Right lobe of liver (tissue), 6 donors: ENCODE measurements at regions not wholly inside any gene's neighbourhood (a gene's known extent, or its start where the extent isn't known, plus 50 kb on each side); places are given as distances from the start of the nearest gene placed in this dataset.

ENCODE experiments used
- ATAC-seq, 4 donors: fragments of 200-7000 bp; cut with Tn5 transposase; one replicate each; pipeline ENCODE4 v1.9.1; 2020; ENCODE audit warnings: mild to moderate bottlenecking in 4 of 4, moderate library complexity in 4 of 4
- DNase-seq, 3 donors: peaks; one replicate each; pipeline ENCODE4 v3.0.0-alpha.2; 2020
- H3K27ac ChIP-seq, 3 donors: fragments of 200-600 bp; one replicate each; pipeline ENCODE4 v1.8.0; 2022
- H3K27me3 ChIP-seq, 2 donors: fragments of 200-600 bp; one replicate each; pipeline ENCODE4 v1.8.0; 2022
- H3K36me3 ChIP-seq, 4 donors: fragments of 200-600 bp; sonication (generic) in 1 of 4; one replicate each; pipeline versions ENCODE4 v1.5.1 to v1.8.0; 2017 to 2022; ENCODE audit warnings: control low read depth in 1 of 4
- H3K4me1 ChIP-seq, 4 donors: fragments of 200-600 bp; sonication (generic) in 1 of 4; one replicate each; pipeline versions ENCODE4 v1.5.1 to v1.8.0; 2017 to 2022; ENCODE audit warnings: control low read depth in 1 of 4
- H3K4me3 ChIP-seq, 3 donors: fragments of 200-600 bp; one replicate each; pipeline ENCODE4 v1.8.0; 2022
- H3K9me3 ChIP-seq, 4 donors: fragments of 200-600 bp; sonication (generic) in 1 of 4; one replicate each; pipeline versions ENCODE4 v1.5.1 to v1.8.0; 2017 to 2022; ENCODE audit warnings: control low read depth in 1 of 4
- CTCF ChIP-seq, 4 donors: fragments of 200-600 bp in 3 of 4; fragments of 450-650 bp in 1 of 4; IDR thresholded peaks; one replicate each; pipeline versions ENCODE4 v1.5.1 to v1.8.0; 2016 to 2022; ENCODE audit warnings: antibody characterized with exemption in 4 of 4, mild to moderate bottlenecking in 2 of 4
- POLR2A ChIP-seq: fragments of 450-650 bp; IDR thresholded peaks from one replicate; pipeline ENCODE4 v1.6.1; 2017; ENCODE audit warnings: antibody characterized with exemption, mild to moderate bottlenecking
- WGBS: methylation state at CpG from one replicate; pipeline ENCODE4 v1.1.6; 2018; ENCODE audit warnings: low coverage, low lambda C conversion rate; ENCODE audit not compliant: insufficient coverage; ENCODE audit errors: missing lambda C conversion rate; 5-methylcytosine and 5-hydroxymethylcytosine counted together
- intact Hi-C, 2 donors: fragments of 100-400 bp; cut with DNase I; formaldehyde crosslinking; loops; one replicate each; pipeline versions ENCODE4 v1.11.2 to v1.14.1; 2022
- donor health status: DM: no; HTN: yes; CAD: no.
- donor health status: DM: no; HTN: no; CAD: no.
- donor health status: DM: no; HTN: no; CAD: no.
- donor health status: DM: no; HTN: yes; CAD: no.
- donor health status: DM: no; HTN: yes; CAD: no.

- Histone ChIP-seq H3K4me1 (no peaks in the 10 kb centered on the region), H3K27ac (no peak overlapping the region), H3K9me3 (no peaks in the 10 kb centered on the region), H3K36me3 (no peaks in the 10 kb centered on the region), H3K27me3 (no peaks in the 10 kb centered on the region), H3K4me3 (no peak overlapping the region)
- no peak for ATAC-seq
- TF ChIP-seq CTCF (IDR thresholded peaks at IDR 0.05) (no peak), POLR2A (no peak)
- intact Hi-C loops: no loop called here
- whole genome bisulfite sequencing: 59% methylated on average over 1 of the region's 1 CpG
- DNase-seq: no peak
Measured at GRCh38 chr4:58275856-58276255, 1165.7 kb upstream of the IGFBP7 start.

GRCh38 chr4:58274553-58274952 is 1164.4 kb upstream of the IGFBP7 start:
- Histone ChIP-seq H3K4me1 (no peaks in the 10 kb centered on the region), H3K36me3 (no peaks in the 10 kb centered on the region), H3K27me3 (no peaks in the 10 kb centered on the region), H3K9me3 (no peaks in the 10 kb centered on the region), H3K4me3 (no peak overlapping the region), H3K27ac (no peak overlapping the region)
- intact Hi-C loops: no loop called here
- DNase-seq: no peak
- 68% methylated on average over 4 of the region's 5 CpGs for WGBS
- TF ChIP-seq CTCF (IDR thresholded peaks at IDR 0.05): no peak
- TF ChIP-seq POLR2A: no peak
- no peak for ATAC-seq

GRCh38 chr4:58272311-58272710 is 1162.1 kb upstream of the IGFBP7 start:
- Histone ChIP-seq H3K9me3 (no peaks in the 10 kb centered on the region), H3K27me3 (no peaks in the 10 kb centered on the region), H3K27ac (no peak overlapping the region), H3K4me1 (no peaks in the 10 kb centered on the region), H3K4me3 (no peak overlapping the region), H3K36me3 (no peaks in the 10 kb centered on the region)
- 29% methylated on average over 1 of the region's 1 CpG for WGBS
- no peak for ATAC-seq
- intact Hi-C loops: no loop called here
- DNase-seq: no peak
- TF ChIP-seq CTCF (IDR thresholded peaks at IDR 0.05) (no peak), POLR2A (no peak)

GRCh38 chr4:58265734-58266133 is 1155.5 kb upstream of the IGFBP7 start:
- intact Hi-C loops: no loop called here
- Histone ChIP-seq H3K4me1 (no peaks in the 10 kb centered on the region), H3K36me3 (no peaks in the 10 kb centered on the region), H3K9me3 (no peaks in the 10 kb centered on the region), H3K27ac (no peak overlapping the region), H3K27me3 (no peaks in the 10 kb centered on the region), H3K4me3 (no peak overlapping the region)
- 47% methylated on average over 2 of the region's 2 CpGs for WGBS
- no peak for DNase-seq
- ATAC-seq: no peak
- TF ChIP-seq CTCF (IDR thresholded peaks at IDR 0.05) (no peak), POLR2A (no peak)

GRCh38 chr4:58261526-58261925 is 1151.3 kb upstream of the IGFBP7 start:
- Histone ChIP-seq H3K27ac (no peak overlapping the region), H3K36me3 (no peaks in the 10 kb centered on the region), H3K4me1 (no peaks in the 10 kb centered on the region), H3K4me3 (no peak overlapping the region), H3K27me3 (no peaks in the 10 kb centered on the region), H3K9me3 (no peaks in the 10 kb centered on the region)
- intact Hi-C loops: no loop called here
- DNase-seq (no peak), ATAC-seq (no peak)
- TF ChIP-seq POLR2A: no peak
